ENCODE measurements at regions not wholly inside any gene's neighbourhood (a gene's known extent, or its start where the extent isn't known, plus 50 kb on each side); places are given as distances from the start of the nearest gene placed in this dataset.

- Histone ChIP-seq H3K4me3 (no peak overlapping the region), H3K27me3 (no peaks in the 10 kb centered on the region), H3K9me3 (no peaks in the 10 kb centered on the region), H3K27ac (no peak overlapping the region), H3K36me3 (no peaks in the 10 kb centered on the region), H3K4me1 (peaks cover 55% of the 10 kb centered on the region)
- TF ChIP-seq CTCF (IDR thresholded peaks at IDR 0.05) (no peak), POLR2AphosphoS5 (IDR thresholded peaks at IDR 0.05) (peak in 1 of 3 donors; percentile 28)
- WGBS = 75% methylated on average over 8 of the region's 8 CpGs
- DNase-seq (ENCODE audit: low spot score in 2 of 2) = no peak
Measured at GRCh38 chr1:212234431-212235395, 50.5 kb upstream of the PPP2R5A start.
